SH-SY5Y (cell line): ENCODE measurements at regions not wholly inside any gene's neighbourhood (a gene's known extent, or its start where the extent isn't known, plus 50 kb on each side); places are given as distances from the start of the nearest gene placed in this dataset.

ENCODE experiments used
- GATA2 ChIP-seq: IDR thresholded peaks from 2 replicates; pipeline ENCODE4 v1.6.1; 2011; ENCODE audit warnings: mild to moderate bottlenecking, low read depth, low read length
- GATA3 ChIP-seq: IDR thresholded peaks from 2 replicates; pipeline ENCODE4 v1.6.1; 2011; ENCODE audit warnings: low read depth, mild to moderate bottlenecking, low read length, moderate library complexity

DNA sequence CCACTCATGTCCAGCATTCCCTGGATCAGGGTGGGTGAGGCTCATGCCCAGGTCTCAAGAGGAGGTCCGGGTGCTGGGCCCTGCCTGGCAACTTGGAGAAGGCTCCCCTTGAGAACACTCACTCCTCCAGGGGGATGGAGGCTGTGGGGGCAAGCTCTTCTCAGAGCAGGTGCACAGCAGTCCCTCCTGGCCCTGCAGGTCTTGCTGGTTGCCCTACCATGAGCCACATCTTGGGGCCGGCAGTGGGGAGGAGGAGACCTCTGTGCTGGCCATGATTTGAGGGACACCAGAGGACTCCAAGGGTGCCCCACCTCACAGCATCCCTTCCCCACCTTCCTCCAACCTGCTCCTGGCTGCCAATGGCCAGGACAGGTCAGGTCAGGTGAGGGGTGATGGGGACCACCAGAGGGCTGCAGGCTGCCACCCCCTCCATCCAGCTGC lies 87.4 kb upstream of the RET start:
- TF ChIP-seq GATA3 = no peak
- TF ChIP-seq GATA2 = no peak
